ENCODE measurements at regions not wholly inside any gene's neighbourhood (a gene's known extent, or its start where the extent isn't known, plus 50 kb on each side); places are given as distances from the start of the nearest gene placed in this dataset.

- Histone ChIP-seq H4K20me1 (no peaks in the 10 kb centered on the region), H3K9me3 (replicated peaks in 1 of 11) (no peaks in the 10 kb centered on the region), H3K4me2 (peak overlapping the region in 2 of 11 experiments; percentile 2 to 77; a peak in 1 of 22 replicates), H3K4me3 (no peak overlapping the region), H3K36me3 (no peaks in the 10 kb centered on the region), H3K4me1 (peaks cover 11 to 49% (median 25%) of the 10 kb centered on the region in 10 experiments), H3K27me3 (no peaks in the 10 kb centered on the region), H3K27ac (no peak overlapping the region), H3K9ac (no peak overlapping the region)
- TF ChIP-seq Cebpa-rat (IDR thresholded peaks at IDR 0.05), result no peak
These were observed 462.2 kb upstream of the PROK2 start for GRCh38 chr3:72247126-72247525.

GRCh38 chr3:72246685-72247084 lies 461.7 kb upstream of the PROK2 start:
- no peak overlapping the region for H3K9ac ChIP-seq
- no peak overlapping the region for H3K4me3 ChIP-seq
- H3K27ac ChIP-seq, result no peak overlapping the region
- H3K36me3 ChIP-seq, result no peaks in the 10 kb centered on the region
- H3K9me3 ChIP-seq (replicated peaks in 1 of 11), result no peaks in the 10 kb centered on the region
- H3K4me1 ChIP-seq, result peaks cover 11 to 50% (median 25%) of the 10 kb centered on the region in 10 experiments
- H3K4me2 ChIP-seq, result peak overlapping the region in 3 of 11 experiments; percentile 2 to 77 (median 10); a peak in 2 of 22 replicates
- no peaks in the 10 kb centered on the region for H3K27me3 ChIP-seq
- no peak for TF ChIP-seq Cebpa-rat (IDR thresholded peaks at IDR 0.05)
- no peaks in the 10 kb centered on the region for H4K20me1 ChIP-seq

- H3K36me3 ChIP-seq, result no peaks in the 10 kb centered on the region
- H3K27me3 ChIP-seq, result no peaks in the 10 kb centered on the region
- no peak for TF ChIP-seq Cebpa-rat (IDR thresholded peaks at IDR 0.05)
- no peaks in the 10 kb centered on the region for H4K20me1 ChIP-seq
- 0 out of 22 replicates have a peak overlapping the region, but pooled peaks of 1 of the 11 experiments have one; percentile 7 for H3K27ac ChIP-seq
- no peaks in the 10 kb centered on the region for H3K9me3 ChIP-seq (replicated peaks in 1 of 11)
- peak overlapping the region; percentile 59 to 88 (median 76) for H3K4me2 ChIP-seq
- H3K9ac ChIP-seq, result 0 out of 22 replicates have a peak overlapping the region, but pooled peaks of 1 of the 11 experiments have one; percentile 2
- H3K4me1 ChIP-seq, result peaks cover 11 to 58% (median 30%) of the 10 kb centered on the region in 10 experiments
- H3K4me3 ChIP-seq, result no peak overlapping the region
These were observed 460.3 kb upstream of the PROK2 start for GRCh38 chr3:72245183-72245811.

- Histone ChIP-seq H3K27ac (no peak overlapping the region), H3K9me3 (replicated peaks in 1 of 11) (no peaks in the 10 kb centered on the region), H3K4me2 (peak overlapping the region in 9 of 11 experiments; percentile 74 to 88 (median 77); a peak in 16 of 22 replicates), H3K4me3 (no peak overlapping the region), H3K27me3 (no peaks in the 10 kb centered on the region), H3K36me3 (no peaks in the 10 kb centered on the region), H3K9ac (no peak overlapping the region), H4K20me1 (no peaks in the 10 kb centered on the region), H3K4me1 (peaks cover 11 to 61% (median 35%) of the 10 kb centered on the region in 10 experiments)
- no peak for TF ChIP-seq Cebpa-rat (IDR thresholded peaks at IDR 0.05)
These were observed 459.4 kb upstream of the PROK2 start for GRCh38 chr3:72244396-72244795.

- no peaks in the 10 kb centered on the region for H3K9me3 ChIP-seq (replicated peaks in 1 of 11)
- H3K4me2 ChIP-seq, result no peak overlapping the region; a peak in 1 of 22 replicates
- H3K9ac ChIP-seq, result no peak overlapping the region
- no peak for TF ChIP-seq Cebpa-rat (IDR thresholded peaks at IDR 0.05)
- no peak overlapping the region for H3K27ac ChIP-seq
- peaks cover 11 to 62% (median 35%) of the 10 kb centered on the region in 10 experiments for H3K4me1 ChIP-seq
- no peaks in the 10 kb centered on the region for H4K20me1 ChIP-seq
- H3K27me3 ChIP-seq, result no peaks in the 10 kb centered on the region
- no peaks in the 10 kb centered on the region for H3K36me3 ChIP-seq
- H3K4me3 ChIP-seq, result no peak overlapping the region
These were observed 457.4 kb upstream of the PROK2 start for GRCh38 chr3:72242326-72242725.

- H4K20me1 ChIP-seq, result no peaks in the 10 kb centered on the region
- H3K36me3 ChIP-seq, result no peaks in the 10 kb centered on the region
- H3K27ac ChIP-seq, result no peak overlapping the region
- TF ChIP-seq Cebpa-rat (IDR thresholded peaks at IDR 0.05), result no peak
- H3K4me2 ChIP-seq, result no peak overlapping the region
- H3K9ac ChIP-seq, result no peak overlapping the region
- H3K4me1 ChIP-seq, result peaks cover 11 to 54% (median 35%) of the 10 kb centered on the region in 10 experiments
- H3K27me3 ChIP-seq, result no peaks in the 10 kb centered on the region
- no peak overlapping the region for H3K4me3 ChIP-seq
- H3K9me3 ChIP-seq (replicated peaks in 1 of 11), result no peaks in the 10 kb centered on the region
These were observed 456.6 kb upstream of the PROK2 start for GRCh38 chr3:72241525-72241924.

GRCh38 chr3:72240531-72240930 lies 455.6 kb upstream of the PROK2 start:
- no peaks in the 10 kb centered on the region for H3K27me3 ChIP-seq
- H3K36me3 ChIP-seq, result no peaks in the 10 kb centered on the region
- H3K4me3 ChIP-seq, result no peak overlapping the region
- H3K27ac ChIP-seq, result no peak overlapping the region
- TF ChIP-seq Cebpa-rat (IDR thresholded peaks at IDR 0.05), result no peak
- peak overlapping the region in 9 of 11 experiments; percentile 15 to 65 (median 35); a peak in 17 of 22 replicates for H3K4me2 ChIP-seq
- peaks cover 9 to 45% (median 29%) of the 10 kb centered on the region in 10 experiments for H3K4me1 ChIP-seq
- no peak overlapping the region for H3K9ac ChIP-seq
- no peaks in the 10 kb centered on the region for H3K9me3 ChIP-seq (replicated peaks in 1 of 11)
- no peaks in the 10 kb centered on the region for H4K20me1 ChIP-seq

GRCh38 chr3:72238801-72239200 lies 453.9 kb upstream of the PROK2 start:
- Histone ChIP-seq H3K36me3 (no peaks in the 10 kb centered on the region), H3K4me1 (peaks cover 0 to 29% (median 11%) of the 10 kb centered on the region in 10 experiments; a peak in 14 of 20 replicates), H3K4me2 (peak overlapping the region in 3 of 11 experiments; percentile 3 to 23 (median 22); a peak in 1 of 22 replicates), H3K4me3 (no peak overlapping the region), H3K9ac (no peak overlapping the region), H4K20me1 (no peaks in the 10 kb centered on the region), H3K9me3 (replicated peaks in 1 of 11) (no peaks in the 10 kb centered on the region), H3K27me3 (no peaks in the 10 kb centered on the region), H3K27ac (no peak overlapping the region)
- no peak for TF ChIP-seq Cebpa-rat (IDR thresholded peaks at IDR 0.05)

GRCh38 chr3:72238010-72238691 lies 453.2 kb upstream of the PROK2 start:
- H3K36me3 ChIP-seq, result no peaks in the 10 kb centered on the region
- H3K9me3 ChIP-seq (replicated peaks in 1 of 11), result no peaks in the 10 kb centered on the region
- H3K9ac ChIP-seq, result no peak overlapping the region
- no peaks in the 10 kb centered on the region for H3K27me3 ChIP-seq
- TF ChIP-seq Cebpa-rat (IDR thresholded peaks at IDR 0.05), result no peak
- H3K4me3 ChIP-seq, result no peak overlapping the region
- H3K27ac ChIP-seq, result no peak overlapping the region
- no peaks in the 10 kb centered on the region for H4K20me1 ChIP-seq
- no peak overlapping the region for H3K4me2 ChIP-seq
- peaks cover 0 to 33% (median 14%) of the 10 kb centered on the region in 10 experiments; a peak in 14 of 20 replicates for H3K4me1 ChIP-seq

Measured in BLaER1 treated with 17β-estradiol and CSF1 and Interleukin-3, amounts not matched to agents 10 nM and 100 nM (cell line).